Fibroblast of lung (primary cell): ENCODE measurements at regions not wholly inside any gene's neighbourhood (a gene's known extent, or its start where the extent isn't known, plus 50 kb on each side); places are given as distances from the start of the nearest gene placed in this dataset.

Experiments
- EZH2 ChIP-seq: IDR thresholded peaks from 2 replicates; pipeline ENCODE4 v1.5.1; 2012; ENCODE audit warnings: low read length, control low read depth, mild to moderate bottlenecking; ENCODE audit errors: missing control alignments
- TF ChIP-seq, protein P1 (sequence below), 2 donors: IDR thresholded peaks in 1 of 2; conservative IDR thresholded peaks in 1 of 2; 1 replicate in 1 of 2; 2 replicates in 1 of 2; pipeline ENCODE4 v1.5.1; 2011 to 2012; ENCODE audit warnings: low read length in 2 of 2, control low read depth in 1 of 2, inconsistent platforms in 1 of 2, low read depth in 1 of 2, mild to moderate bottlenecking in 1 of 2

DNA sequence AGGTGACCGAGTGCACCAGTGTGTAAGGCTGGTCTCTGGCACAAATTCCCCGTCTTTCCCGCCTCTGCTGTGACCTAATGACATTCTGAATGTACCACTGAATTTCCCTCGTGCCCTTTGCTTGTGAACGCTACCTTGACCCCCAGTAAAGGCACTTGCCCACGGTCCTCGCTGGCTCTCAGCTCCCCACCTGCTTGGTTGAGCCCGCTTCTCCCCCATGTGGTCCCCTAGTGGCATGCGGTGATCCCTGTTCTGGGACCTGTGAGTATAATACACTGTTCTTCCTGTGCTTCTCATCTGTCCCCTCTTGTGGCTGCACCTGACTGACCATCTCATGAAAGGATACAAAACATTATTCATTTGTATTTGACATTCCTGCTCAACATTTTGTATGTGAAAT, 495.7 kb downstream of the INHBA start:
- TF ChIP-seq, protein P1, sequence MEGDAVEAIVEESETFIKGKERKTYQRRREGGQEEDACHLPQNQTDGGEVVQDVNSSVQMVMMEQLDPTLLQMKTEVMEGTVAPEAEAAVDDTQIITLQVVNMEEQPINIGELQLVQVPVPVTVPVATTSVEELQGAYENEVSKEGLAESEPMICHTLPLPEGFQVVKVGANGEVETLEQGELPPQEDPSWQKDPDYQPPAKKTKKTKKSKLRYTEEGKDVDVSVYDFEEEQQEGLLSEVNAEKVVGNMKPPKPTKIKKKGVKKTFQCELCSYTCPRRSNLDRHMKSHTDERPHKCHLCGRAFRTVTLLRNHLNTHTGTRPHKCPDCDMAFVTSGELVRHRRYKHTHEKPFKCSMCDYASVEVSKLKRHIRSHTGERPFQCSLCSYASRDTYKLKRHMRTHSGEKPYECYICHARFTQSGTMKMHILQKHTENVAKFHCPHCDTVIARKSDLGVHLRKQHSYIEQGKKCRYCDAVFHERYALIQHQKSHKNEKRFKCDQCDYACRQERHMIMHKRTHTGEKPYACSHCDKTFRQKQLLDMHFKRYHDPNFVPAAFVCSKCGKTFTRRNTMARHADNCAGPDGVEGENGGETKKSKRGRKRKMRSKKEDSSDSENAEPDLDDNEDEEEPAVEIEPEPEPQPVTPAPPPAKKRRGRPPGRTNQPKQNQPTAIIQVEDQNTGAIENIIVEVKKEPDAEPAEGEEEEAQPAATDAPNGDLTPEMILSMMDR (conservative IDR thresholded peaks at IDR 0.05 in 1 of 2, IDR thresholded peaks at IDR 0.05 in 1 of 2; ENCODE audit: low read depth in 1 of 2, low read length in 2 of 2): no peak
- no peak for TF ChIP-seq EZH2
